ENCODE measurements at regions not wholly inside any gene's neighbourhood (a gene's known extent, or its start where the extent isn't known, plus 50 kb on each side); places are given as distances from the start of the nearest gene placed in this dataset.

DNA sequence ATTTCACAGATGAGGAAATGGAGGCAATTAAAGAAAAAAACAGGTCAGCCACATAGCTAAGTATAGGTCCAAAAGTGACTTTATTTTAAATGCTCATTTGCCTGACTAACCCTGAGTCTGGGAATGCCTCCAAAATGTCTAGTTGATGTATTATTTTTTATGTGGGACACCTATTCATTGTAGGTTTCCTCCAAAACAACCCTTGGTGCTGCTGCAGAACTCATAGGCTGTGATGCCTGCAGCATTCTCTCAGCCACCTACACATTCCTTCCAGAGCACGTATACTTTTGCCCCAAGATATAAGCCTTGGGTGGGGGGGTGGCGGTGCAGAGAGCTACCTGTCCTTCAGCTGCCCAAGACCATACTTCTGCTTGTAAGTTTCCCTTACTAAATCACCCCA lies 77.4 kb downstream of the MSX2 start:
- no peak for TF ChIP-seq EZH2phosphoT487 (IDR thresholded peaks at IDR 0.05; ENCODE audit: borderline replicate concordance, low read length)
- TF ChIP-seq, protein P1, sequence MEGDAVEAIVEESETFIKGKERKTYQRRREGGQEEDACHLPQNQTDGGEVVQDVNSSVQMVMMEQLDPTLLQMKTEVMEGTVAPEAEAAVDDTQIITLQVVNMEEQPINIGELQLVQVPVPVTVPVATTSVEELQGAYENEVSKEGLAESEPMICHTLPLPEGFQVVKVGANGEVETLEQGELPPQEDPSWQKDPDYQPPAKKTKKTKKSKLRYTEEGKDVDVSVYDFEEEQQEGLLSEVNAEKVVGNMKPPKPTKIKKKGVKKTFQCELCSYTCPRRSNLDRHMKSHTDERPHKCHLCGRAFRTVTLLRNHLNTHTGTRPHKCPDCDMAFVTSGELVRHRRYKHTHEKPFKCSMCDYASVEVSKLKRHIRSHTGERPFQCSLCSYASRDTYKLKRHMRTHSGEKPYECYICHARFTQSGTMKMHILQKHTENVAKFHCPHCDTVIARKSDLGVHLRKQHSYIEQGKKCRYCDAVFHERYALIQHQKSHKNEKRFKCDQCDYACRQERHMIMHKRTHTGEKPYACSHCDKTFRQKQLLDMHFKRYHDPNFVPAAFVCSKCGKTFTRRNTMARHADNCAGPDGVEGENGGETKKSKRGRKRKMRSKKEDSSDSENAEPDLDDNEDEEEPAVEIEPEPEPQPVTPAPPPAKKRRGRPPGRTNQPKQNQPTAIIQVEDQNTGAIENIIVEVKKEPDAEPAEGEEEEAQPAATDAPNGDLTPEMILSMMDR (IDR thresholded peaks at IDR 0.05; ENCODE audit: low read depth, low read length, poor library complexity, severe bottlenecking): no peak

Measured in DOHH2 (cell line).